ENCODE measurements at regions not wholly inside any gene's neighbourhood (a gene's known extent, or its start where the extent isn't known, plus 50 kb on each side); places are given as distances from the start of the nearest gene placed in this dataset.
A peak's percentile ranks its signal among the peaks of the same experiment; 100 is the strongest.

DNA sequence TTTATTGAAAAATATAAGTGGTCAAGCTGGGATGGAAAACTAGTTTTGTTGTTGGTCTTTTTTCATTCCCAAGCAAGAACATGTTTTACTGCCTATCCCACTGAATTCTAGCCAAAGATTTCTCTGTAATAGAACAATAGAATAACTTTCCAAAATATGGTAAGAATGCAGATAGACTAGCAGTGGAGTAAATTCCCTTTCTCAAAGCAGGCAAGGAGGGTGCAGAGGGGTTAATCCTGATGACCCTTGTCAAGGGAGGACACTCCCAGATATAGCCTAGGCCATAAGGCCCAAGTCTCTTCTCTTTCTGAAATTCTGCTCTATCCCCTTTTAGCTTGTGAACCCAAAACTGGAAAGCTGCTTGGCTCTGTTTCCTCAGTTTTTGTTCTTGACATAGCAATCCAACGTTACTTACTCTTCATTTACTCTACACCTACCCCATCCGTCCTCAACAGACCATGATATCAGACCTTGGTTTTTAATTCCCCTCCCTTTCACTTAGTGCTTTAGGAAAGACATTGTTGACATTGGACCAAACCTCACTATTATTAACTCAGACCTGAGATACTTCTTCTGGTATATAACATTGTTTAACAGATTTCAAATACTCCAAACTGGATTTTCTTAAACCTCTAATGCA lies 453.6 kb upstream of the THBS1 start:
- DNase-seq, result no peak

- DNase-seq, result no peak
Measured at GRCh38 chr15:39127925-39128617, 452.8 kb upstream of the THBS1 start.

DNA sequence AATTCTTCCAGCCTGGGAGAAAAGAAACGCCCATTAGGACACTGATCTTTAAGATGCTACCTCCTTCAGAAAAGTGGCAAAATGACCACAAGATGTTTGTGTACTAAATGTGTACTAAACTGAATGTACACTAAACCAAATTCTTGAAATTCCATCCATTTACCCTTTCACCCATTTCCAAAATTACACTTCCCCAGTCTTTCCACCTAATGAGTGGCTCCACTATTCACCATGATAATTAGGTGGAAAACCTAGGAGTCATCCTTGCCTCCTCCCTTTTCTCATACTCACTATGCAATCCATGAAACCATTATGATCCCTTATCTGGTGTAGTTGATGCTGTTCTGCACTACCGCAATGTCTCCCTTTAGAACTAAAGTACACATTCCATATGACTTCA lies 452.1 kb upstream of the THBS1 start:
- DNase-seq, result no peak

DNA sequence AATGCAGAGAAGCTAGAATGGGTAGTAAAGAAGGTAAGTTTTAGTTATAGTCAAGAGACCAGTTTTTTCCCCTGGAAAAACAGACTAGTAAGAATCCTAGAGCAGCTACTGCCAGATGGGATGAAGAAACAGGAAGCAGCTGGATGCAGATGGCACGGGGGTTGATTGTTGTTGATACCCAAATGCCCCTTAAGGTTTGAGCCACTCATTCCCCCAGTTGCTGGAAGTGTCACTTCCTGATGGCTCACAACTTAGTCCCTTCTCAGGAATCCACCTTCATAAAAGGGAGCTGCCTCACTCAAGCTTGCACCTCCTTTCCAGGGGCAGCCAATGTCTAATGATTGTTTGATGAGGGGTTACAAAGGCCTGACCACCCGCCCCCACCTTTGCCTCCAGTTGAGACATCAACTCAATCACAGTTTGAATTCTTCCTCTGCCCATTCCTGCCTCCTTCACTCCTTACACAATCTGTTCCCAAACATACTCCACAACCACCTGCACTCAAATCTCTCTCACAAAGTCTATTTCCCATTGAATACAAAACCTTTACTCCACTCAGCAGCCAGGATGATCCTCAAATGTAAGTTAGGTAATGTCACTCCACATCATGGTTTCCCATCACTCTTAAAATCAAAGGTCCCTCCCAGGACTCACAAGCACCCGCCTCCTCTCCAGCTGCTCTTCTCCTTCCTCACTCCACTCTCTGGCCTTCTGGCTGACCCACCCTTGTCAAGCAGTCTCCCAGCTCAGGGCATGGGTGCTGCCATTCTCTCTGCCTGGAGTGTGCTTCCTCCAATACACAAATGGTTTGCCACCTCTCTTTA lies 450.1 kb upstream of the THBS1 start:
- DNase-seq, result no peak

GRCh38 chr15:39131609-39132008 lies 449.3 kb upstream of the THBS1 start:
- no peak for DNase-seq

- no peak for DNase-seq
Measured at GRCh38 chr15:39132070-39132469, 448.8 kb upstream of the THBS1 start.

DNA sequence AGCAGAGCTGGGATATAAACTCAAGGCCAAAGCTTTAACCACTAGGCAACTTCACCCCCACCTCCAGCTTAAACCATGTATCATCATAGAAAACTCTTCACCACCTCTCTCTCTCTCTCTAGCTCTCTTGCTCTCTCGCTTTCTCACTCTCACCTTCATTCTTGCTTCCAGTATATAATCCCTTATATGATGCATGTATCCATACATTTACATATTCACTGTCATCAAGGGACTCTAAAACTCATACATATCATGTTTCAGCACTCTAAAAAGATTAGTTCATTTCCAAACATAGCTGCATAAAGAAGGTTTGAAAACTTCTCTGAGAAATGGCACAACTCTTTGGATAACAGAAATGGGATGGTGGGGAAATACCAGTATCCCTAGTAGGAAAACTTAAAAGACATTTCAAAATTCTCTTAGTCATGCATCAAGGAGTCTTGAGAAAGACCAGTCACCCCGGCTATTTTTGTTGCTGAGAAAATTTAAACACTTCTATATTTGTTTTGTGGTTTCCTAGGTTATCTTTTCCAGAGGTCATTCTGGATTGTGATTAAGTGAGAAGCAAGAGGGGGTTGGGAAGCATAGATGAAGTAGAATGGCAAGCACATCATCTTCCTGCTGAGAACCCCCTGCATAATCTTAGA lies 447.8 kb upstream of the THBS1 start:
- DNase-seq, result no peak

GRCh38 chr15:39134282-39134681 lies 446.6 kb upstream of the THBS1 start:
- no peak for DNase-seq

GRCh38 chr15:39135989-39136388 lies 444.9 kb upstream of the THBS1 start:
- DNase-seq, result peak; percentile 22

- no peak for DNase-seq
Measured at GRCh38 chr15:39139431-39140059, 441.3 kb upstream of the THBS1 start.

DNA sequence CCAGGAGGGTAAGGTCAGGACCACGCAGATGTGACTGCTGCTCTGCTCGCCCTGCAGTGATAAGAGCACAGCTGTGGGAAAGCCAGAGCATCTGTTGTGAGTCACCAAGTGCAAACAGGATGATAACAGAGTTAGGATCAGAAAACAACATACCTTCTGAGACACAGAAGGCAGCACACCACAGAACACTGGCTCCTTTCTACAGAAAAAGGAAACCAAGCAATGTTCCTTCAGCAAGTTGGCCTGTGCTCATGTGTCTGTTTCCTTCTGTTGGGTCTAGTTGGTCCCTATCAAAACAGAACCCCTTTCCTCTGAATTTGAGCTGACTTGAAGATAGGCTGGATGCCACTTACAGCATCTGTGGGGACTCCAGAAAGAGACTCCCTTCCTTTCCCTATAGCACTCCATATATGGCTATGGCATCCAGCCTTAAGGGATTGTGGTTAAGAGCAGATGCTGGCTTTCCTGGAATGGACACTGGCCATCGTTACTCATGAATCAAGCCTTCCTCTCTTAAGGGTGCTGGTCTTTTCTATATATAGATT lies 440.7 kb upstream of the THBS1 start:
- DNase-seq, result no peak

GRCh38 chr15:39142500-39142899 lies 438.4 kb upstream of the THBS1 start:
- DNase-seq, result no peak

DNA sequence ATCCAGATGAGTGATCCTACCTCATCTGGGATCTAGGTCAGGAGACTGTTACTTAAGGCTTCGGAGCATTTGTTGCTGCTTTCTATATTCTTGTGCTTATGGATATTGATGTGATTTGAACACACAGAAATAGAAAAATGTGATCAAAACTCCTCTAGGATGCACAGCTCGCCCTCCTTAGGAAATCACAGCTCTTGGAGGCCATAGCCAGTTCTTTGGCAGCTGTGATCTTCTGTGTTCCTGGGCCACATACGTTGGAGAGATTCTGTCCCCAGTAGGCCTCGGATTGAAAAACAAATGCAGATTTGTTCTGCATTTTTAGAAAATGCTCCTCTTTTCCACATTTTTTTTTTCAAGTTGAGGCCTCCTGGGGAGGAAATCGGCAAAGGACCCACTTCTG lies 437.4 kb upstream of the THBS1 start:
- no peak for DNase-seq

- no peak for DNase-seq
Measured at GRCh38 chr15:39144051-39144450, 436.8 kb upstream of the THBS1 start.

DNA sequence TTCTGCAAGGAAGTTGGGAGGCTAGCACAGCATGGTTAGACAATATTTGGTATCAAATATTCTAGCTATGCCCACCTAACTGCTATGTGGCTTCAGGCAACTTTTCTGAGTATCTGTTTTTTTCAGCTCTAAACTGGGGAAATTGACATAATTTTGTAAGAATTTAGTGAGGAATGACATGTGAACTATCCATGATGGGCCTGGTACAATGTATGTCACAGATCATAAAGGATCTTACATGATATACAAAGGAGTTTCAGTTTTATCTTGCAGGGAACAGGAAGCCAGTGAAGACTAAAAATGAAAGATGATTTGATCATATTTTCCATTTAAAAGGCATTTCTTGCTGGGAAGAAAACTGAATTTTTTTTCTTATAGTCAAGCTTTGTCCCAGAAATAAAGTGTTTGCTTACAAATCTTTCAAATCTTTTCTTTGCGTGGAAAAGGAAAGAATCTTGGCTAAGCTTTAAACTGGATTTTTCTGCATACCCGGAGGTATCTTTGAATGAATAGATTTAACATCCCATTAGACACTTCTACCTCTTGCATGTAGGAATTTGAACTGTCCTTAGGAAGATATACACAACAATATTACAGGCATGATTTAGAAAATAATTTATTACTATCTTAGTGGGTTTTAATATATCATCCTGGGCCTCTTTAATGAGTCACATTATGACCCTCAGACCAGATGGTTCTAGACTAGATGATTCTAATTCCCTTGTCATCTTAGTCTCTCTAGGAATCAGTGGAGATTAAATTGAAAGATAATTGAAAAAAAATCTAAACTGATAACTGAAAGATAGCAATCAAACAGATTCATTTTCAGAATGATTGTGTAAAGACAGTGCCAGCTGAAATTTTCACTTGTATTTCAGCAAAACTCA lies 436.0 kb upstream of the THBS1 start:
- no peak for DNase-seq

DNA sequence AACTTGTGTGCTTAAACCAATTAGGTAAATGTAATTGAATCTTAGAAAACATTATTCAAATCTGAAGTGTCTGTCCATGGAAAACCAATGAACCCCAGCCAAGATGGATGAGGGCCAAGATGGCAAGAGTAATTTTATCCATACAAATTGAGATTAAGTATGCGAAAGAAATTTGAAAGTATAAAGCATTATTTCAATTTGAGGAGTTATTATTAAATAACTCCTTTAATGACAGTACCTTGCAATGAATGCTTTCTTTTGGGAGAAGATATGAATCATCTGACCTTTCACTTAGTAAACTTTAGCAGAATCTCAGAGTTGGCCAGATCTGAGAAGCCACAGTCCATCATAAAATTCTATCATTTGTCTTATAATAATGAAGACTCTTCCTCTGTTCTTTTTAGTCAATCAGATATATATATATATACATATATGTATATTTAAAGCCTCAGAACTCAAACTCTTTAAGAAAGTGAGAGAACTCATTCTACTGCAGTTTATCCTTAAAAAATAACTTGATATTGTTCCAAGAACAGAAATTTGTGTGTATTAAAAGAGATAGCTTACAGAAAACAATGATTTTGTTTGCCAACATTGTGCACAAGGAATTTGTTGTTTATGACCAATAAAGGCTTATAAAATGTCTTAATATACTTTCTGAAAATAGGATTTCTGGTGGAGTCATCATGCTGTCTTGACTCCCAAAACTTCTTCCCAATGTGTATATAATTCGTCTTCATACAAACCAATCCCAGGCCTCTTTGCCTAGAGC lies 434.8 kb upstream of the THBS1 start:
- DNase-seq, result no peak

DNA sequence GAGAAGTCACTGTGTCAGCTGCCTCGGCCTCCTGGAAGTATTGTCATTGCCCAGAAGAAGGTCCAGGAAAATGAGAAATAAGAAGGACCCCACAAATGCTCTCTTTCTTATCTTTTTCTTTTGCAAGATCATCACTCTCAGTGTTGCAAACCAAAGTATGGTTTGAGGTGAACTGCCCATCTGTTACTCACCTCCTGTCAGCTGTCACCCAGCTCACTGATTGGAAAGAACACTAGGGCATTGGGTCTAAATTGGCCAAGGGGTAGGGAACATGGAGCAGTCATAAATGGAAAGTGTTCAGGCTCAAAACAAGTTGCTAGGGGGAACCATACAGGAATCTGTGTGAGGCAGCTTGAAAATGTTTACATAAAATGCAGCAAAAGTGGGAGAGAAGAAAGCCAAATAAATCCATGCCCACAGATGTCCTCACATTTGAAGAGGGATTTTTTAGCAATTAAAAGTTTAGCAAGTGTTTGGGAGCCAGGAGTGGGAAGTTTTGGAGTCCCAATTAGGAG lies 431.2 kb upstream of the THBS1 start:
- DNase-seq, result no peak

GRCh38 chr15:39151545-39151944 lies 429.3 kb upstream of the THBS1 start:
- no peak for DNase-seq

DNA sequence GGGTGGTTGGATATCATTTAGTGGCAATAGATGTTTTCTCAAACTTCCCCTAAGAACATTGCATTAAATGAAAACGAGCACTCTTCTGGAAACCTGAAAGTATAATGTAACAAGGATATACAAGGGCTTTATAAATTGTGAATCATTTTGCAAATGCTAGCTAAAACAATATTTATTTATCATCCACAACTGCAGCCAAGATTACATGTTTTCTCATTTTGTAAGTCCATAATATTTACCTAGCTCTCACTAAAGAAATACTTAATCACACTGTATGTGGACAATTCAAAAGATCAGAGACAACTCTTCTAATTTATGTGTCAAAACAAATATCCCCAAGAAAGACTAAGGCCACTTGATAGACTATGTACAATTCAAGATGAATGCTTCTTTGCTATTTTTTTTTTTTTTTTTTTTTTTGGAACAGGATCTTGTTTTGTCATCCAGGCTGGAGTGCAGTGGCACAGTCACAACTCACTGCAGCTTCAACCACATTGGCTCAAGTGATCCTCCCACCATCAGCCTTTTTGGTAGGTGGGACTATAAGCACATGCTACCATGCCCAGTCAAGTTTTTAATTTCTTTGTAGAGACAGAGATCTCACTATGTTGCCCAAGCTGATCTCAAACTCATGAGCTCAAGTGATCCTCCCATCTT lies 427.7 kb upstream of the THBS1 start:
- DNase-seq, result no peak
